Naive thymus-derived CD4-positive, alpha-beta T cell (primary cell): ENCODE measurements at regions not wholly inside any gene's neighbourhood (a gene's known extent, or its start where the extent isn't known, plus 50 kb on each side); places are given as distances from the start of the nearest gene placed in this dataset.

Source experiments
- ATAC-seq: fragments of 150-1000 bp; cut with Tn5 transposase; 2 replicates; pipeline ENCODE4 v1.10.0; 2021; ENCODE audit warnings: mild to moderate bottlenecking, moderate library complexity
- CTCF ChIA-PET: fragments of 350-600 bp; sonication (Branson Sonifier 250); formaldehyde crosslinking; loops from one replicate; lab custom pipeline; 2021; ENCODE audit warnings: antibody characterized with exemption; lab: Charles Lee
- POLR2A ChIA-PET: fragments of 350-600 bp; sonication (Branson Sonifier 250); formaldehyde crosslinking; loops from one replicate; lab custom pipeline; 2021; ENCODE audit warnings: antibody characterized with exemption, inconsistent platforms; lab: Charles Lee
- DNase-seq, 9 donors: peaks; one replicate each; pipeline versions ENCODE4 v3.0.0 to v3.0.0-alpha.2; 2020 to 2022; ENCODE audit warnings: mixed read lengths in 1 of 9
- H3K27ac ChIP-seq: one replicate; pipeline ENCODE4 v1.7.0; 2013; ENCODE audit warnings: mild to moderate bottlenecking, low read depth, low read length, moderate library complexity
- H3K27me3 ChIP-seq, 2 donors: one replicate each; pipeline ENCODE4 v1.7.0; 2013; ENCODE audit warnings: low read length in 2 of 2, mild to moderate bottlenecking in 2 of 2, moderate library complexity in 2 of 2; ENCODE audit not compliant: control insufficient read depth in 2 of 2, insufficient read depth in 2 of 2
- H3K36me3 ChIP-seq, 3 experiments: 1 replicate in 2 of 3; 2 replicates in 1 of 3; pipeline ENCODE4 v1.7.0; 2013; ENCODE audit warnings: low read length in 3 of 3, mild to moderate bottlenecking in 3 of 3, moderate library complexity in 1 of 3; ENCODE audit not compliant: insufficient read depth in 3 of 3, control insufficient read depth in 2 of 3
- H3K4me1 ChIP-seq, 2 donors: one replicate each; pipeline ENCODE4 v1.7.0; 2013; ENCODE audit warnings: low read length in 2 of 2, mild to moderate bottlenecking in 2 of 2, moderate library complexity in 1 of 2; ENCODE audit not compliant: control insufficient read depth in 2 of 2, insufficient read depth in 2 of 2
- H3K4me3 ChIP-seq: 2 replicates; pipeline ENCODE4 v1.7.0; 2013; ENCODE audit warnings: mild to moderate bottlenecking, low read length
- H3K9me3 ChIP-seq, 3 experiments: 1 replicate in 2 of 3; 2 replicates in 1 of 3; pipeline ENCODE4 v1.7.0; 2013; ENCODE audit warnings: low read length in 3 of 3; ENCODE audit not compliant: control insufficient read depth in 2 of 3
- H3K27ac Mint-ChIP-seq, 9 donors: one replicate each; pipeline ENCODE4 v1.8.0; 2020 to 2022; ENCODE audit warnings: mixed read lengths in 9 of 9, mild to moderate bottlenecking in 8 of 9, moderate library complexity in 5 of 9, inconsistent platforms in 2 of 9
- H3K27me3 Mint-ChIP-seq, 5 donors: one replicate each; pipeline ENCODE4 v1.8.0; 2021 to 2022; ENCODE audit warnings: mixed read lengths in 5 of 5, mild to moderate bottlenecking in 1 of 5
- H3K36me3 Mint-ChIP-seq, 5 donors: one replicate each; pipeline ENCODE4 v1.8.0; 2020 to 2022; ENCODE audit warnings: mixed read lengths in 5 of 5, mild to moderate bottlenecking in 3 of 5, inconsistent platforms in 1 of 5
- H3K4me1 Mint-ChIP-seq, 7 donors: one replicate each; pipeline ENCODE4 v1.8.0; 2020 to 2022; ENCODE audit warnings: mixed read lengths in 7 of 7, mild to moderate bottlenecking in 3 of 7, inconsistent platforms in 1 of 7
- H3K4me3 Mint-ChIP-seq, 10 donors: one replicate each; pipeline ENCODE4 v1.8.0; 2020 to 2022; ENCODE audit warnings: mild to moderate bottlenecking in 10 of 10, mixed read lengths in 10 of 10, moderate library complexity in 6 of 10, inconsistent platforms in 2 of 10
- H3K9me3 Mint-ChIP-seq, 11 donors: one replicate each; pipeline ENCODE4 v1.8.0; 2020 to 2022; ENCODE audit warnings: mixed read lengths in 11 of 11, mild to moderate bottlenecking in 4 of 11, inconsistent platforms in 1 of 11, moderate library complexity in 1 of 11
- intact Hi-C, 2 donors: fragments of 100-400 bp; cut with micrococcal nuclease; formaldehyde crosslinking; loops; one replicate each; pipeline ENCODE4 v1.15.1; 2023

DNA sequence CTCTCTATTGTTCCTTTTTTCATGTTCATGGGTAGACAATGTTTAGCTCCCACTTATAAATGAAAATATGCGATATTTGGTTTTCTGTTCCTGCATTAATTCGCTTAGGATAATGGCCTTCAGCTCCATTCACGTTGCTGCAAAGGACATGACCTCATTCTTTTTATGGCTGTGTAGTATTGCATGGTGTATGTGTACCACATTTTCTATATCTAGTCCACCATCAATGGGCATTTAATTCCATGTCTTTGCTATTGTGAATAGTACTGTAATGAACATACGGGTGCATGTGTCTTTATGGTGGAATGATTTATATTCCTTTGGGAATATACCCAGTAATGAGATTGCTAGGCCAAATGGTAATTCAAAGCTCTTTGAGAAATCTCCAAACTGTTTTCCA lies 392.0 kb downstream of the EFNA5 start:
- H3K4me3 Mint-ChIP-seq = no peak overlapping the region
- Histone ChIP-seq H3K27ac (no peak overlapping the region), H3K4me3 (no peak overlapping the region), H3K9me3 (no peaks in the 10 kb centered on the region), H3K4me1 (no peaks in the 10 kb centered on the region), H3K27me3 (no peaks in the 10 kb centered on the region), H3K36me3 (no peaks in the 10 kb centered on the region)
- ChIA-PET POLR2A (no interaction called here), CTCF (no interaction called here)
- ATAC-seq (no peak), DNase-seq (no peak)
- peaks cover 0 to 4% (median 0%) of the 10 kb centered on the region in 11 donors for H3K9me3 Mint-ChIP-seq
- H3K36me3 Mint-ChIP-seq = no peaks in the 10 kb centered on the region
- H3K27me3 Mint-ChIP-seq = peaks cover 0 to 13% (median 11%) of the 10 kb centered on the region in 5 donors
- H3K27ac Mint-ChIP-seq = no peak overlapping the region
- intact Hi-C loops = no loop called here
- H3K4me1 Mint-ChIP-seq = no peaks in the 10 kb centered on the region

DNA sequence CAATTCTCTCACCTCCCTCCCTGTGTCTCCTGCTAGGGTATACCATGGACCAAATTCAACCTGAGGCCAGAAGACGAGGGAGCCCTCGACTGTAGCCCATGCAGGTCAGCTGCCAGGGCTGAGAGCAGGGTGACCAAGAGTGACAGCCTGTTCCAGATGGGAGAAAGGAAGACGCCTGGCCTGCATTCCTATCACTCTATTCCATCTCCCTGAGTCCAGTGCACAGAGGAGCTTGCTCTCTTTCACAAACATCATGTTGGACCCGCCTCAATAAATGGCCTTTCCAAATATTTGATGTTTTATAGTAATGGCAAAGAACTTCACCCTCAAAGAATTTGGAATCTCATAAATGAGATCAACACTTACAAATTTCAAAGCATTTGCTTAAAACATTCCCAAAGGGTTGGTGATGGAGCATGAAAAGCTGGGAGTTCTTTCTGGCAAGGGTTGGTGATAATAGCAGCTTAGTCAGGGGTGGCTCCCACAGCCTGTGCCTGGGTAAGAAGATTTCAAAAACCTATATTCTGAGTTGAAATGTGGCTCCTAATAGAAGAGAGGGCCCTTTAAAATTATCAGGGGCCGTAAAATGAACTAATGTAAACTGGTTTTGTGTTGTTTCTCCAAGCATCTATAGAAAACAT lies 393.1 kb downstream of the EFNA5 start:
- Histone ChIP-seq H3K9me3 (no peaks in the 10 kb centered on the region), H3K27me3 (no peaks in the 10 kb centered on the region), H3K36me3 (no peaks in the 10 kb centered on the region), H3K27ac (no peak overlapping the region), H3K4me1 (no peaks in the 10 kb centered on the region), H3K4me3 (no peak overlapping the region)
- ChIA-PET CTCF (no interaction called here), POLR2A (no interaction called here)
- H3K9me3 Mint-ChIP-seq = peaks cover 0 to 4% (median 0%) of the 10 kb centered on the region in 11 donors
- intact Hi-C loops = no loop called here
- no peak overlapping the region for H3K27ac Mint-ChIP-seq
- no peak for DNase-seq
- H3K27me3 Mint-ChIP-seq = peaks cover 0 to 18% (median 8%) of the 10 kb centered on the region in 5 donors
- ATAC-seq = no peak
- H3K4me1 Mint-ChIP-seq = no peaks in the 10 kb centered on the region
- H3K4me3 Mint-ChIP-seq = no peak overlapping the region
- H3K36me3 Mint-ChIP-seq = no peaks in the 10 kb centered on the region

DNA sequence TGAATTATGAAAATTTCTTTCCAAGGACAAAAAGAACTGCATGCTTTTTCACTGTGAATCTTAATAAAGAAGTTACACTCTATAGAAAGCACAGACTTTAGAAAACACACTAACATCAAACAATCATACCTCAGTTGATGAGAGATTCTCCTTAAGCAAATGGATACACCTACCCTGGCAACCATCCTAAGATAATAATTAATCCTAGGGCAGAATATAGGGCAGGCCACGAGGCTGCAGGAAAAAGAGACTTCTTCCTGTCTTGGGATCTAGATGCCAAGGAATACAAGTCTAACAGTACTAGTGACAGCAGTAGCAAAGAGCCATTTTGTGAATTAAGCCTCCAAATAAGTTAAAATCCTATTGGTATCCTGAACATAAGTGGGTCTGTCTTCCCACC lies 395.4 kb downstream of the EFNA5 start:
- intact Hi-C loops = no loop called here
- ATAC-seq = no peak

DNA sequence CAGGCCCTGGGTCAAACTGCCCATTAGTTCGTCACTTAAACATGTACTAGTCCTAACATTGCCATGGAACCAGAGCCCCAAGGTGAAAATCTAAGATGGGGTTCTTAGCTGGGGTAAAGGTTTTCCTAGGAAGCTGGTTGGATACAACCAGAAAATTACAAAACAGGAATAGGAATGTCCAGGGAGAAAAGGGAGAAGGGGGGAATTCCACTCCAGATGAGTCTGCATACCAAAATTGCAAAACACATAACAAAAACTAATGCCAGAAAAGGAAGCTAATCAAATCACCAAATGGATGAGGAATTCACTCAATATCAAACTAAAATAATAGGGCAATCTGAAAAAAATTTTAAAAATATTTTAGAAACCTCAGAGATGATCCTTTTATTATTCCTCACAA lies 396.2 kb downstream of the EFNA5 start:
- Histone ChIP-seq H3K4me1 (no peaks in the 10 kb centered on the region), H3K9me3 (no peaks in the 10 kb centered on the region), H3K27ac (no peak overlapping the region), H3K4me3 (no peak overlapping the region), H3K36me3 (no peaks in the 10 kb centered on the region), H3K27me3 (no peaks in the 10 kb centered on the region)
- Mint-ChIP-seq H3K36me3 (no peaks in the 10 kb centered on the region), H3K27ac (no peak overlapping the region), H3K9me3 (peaks cover 0 to 3% (median 0%) of the 10 kb centered on the region in 11 donors), H3K4me3 (no peak overlapping the region), H3K4me1 (no peaks in the 10 kb centered on the region), H3K27me3 (peaks cover 0 to 14% (median 4%) of the 10 kb centered on the region in 5 donors)
- ChIA-PET CTCF (no interaction called here), POLR2A (no interaction called here)
- intact Hi-C loops = no loop called here
- DNase-seq = no peak
- ATAC-seq = no peak

More for the DNA sequence above, 395.4 kb downstream of the EFNA5 start:
- peaks cover 0 to 16% (median 4%) of the 10 kb centered on the region in 5 donors for H3K27me3 Mint-ChIP-seq
- Histone ChIP-seq H3K4me1 (no peaks in the 10 kb centered on the region), H3K9me3 (no peaks in the 10 kb centered on the region), H3K27ac (no peak overlapping the region), H3K4me3 (no peak overlapping the region), H3K27me3 (no peaks in the 10 kb centered on the region), H3K36me3 (no peaks in the 10 kb centered on the region)
- peaks cover 0 to 3% (median 0%) of the 10 kb centered on the region in 11 donors for H3K9me3 Mint-ChIP-seq
- ChIA-PET POLR2A (no interaction called here), CTCF (no interaction called here)
- no peak overlapping the region for H3K4me3 Mint-ChIP-seq
- no peak for DNase-seq
- no peaks in the 10 kb centered on the region for H3K4me1 Mint-ChIP-seq
- no peaks in the 10 kb centered on the region for H3K36me3 Mint-ChIP-seq
- H3K27ac Mint-ChIP-seq = no peak overlapping the region

DNA sequence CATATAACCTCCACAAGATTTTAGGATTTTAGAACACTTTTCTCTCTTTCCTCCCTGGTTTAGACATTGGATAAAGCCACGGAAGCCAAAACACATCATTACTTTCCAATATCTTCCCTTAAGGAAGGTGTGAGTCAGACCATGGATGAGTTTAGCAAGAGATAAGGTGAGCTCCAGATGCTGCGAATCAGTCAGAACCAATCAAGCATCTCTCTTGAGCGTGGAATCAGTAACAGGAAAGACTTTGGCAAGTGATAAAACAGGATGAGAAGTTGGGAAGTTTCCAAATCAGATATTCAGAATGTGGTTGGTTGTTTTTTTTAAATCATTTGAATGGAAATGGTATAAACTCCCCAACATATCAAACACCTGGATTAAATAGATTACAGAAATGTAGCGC lies 397.8 kb downstream of the EFNA5 start:
- Mint-ChIP-seq H3K4me3 (no peak overlapping the region), H3K27me3 (peaks cover 0 to 11% (median 0%) of the 10 kb centered on the region in 5 donors), H3K27ac (no peak overlapping the region), H3K4me1 (no peaks in the 10 kb centered on the region), H3K36me3 (no peaks in the 10 kb centered on the region), H3K9me3 (peaks cover 0 to 3% (median 0%) of the 10 kb centered on the region in 11 donors)
- no peaks in the 10 kb centered on the region for H3K4me1 ChIP-seq
- H3K4me3 ChIP-seq = no peak overlapping the region
- intact Hi-C loops = no loop called here
- no peaks in the 10 kb centered on the region for H3K9me3 ChIP-seq
- ATAC-seq (no peak), DNase-seq (no peak)
- no peak overlapping the region for H3K27ac ChIP-seq
- no peaks in the 10 kb centered on the region for H3K27me3 ChIP-seq
- ChIA-PET POLR2A (interaction anchor here (0.6 kb wide), 1 partner anchor 8 kb away, joined by 3 read pairs; no protein-coding TSS in a partner anchor), CTCF (no interaction called here)
- no peaks in the 10 kb centered on the region for H3K36me3 ChIP-seq

DNA sequence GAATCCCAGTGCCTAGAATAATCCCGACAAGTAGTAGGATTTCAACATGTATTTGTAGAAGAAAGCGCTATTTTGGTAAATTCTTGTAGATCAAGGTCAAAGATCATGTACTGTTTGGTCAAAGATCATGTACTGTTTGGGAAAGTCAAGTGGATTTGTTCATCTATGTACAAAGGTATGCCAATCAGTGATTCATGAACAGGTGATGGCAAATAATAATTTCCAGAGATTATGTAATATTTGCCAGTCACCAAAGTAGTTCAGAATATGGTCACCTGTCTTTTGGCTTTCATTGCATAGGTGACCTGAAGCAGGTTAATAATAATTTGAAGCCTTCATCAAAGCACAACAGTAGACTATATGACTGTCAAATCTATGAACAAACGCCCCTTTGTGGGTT lies 398.2 kb downstream of the EFNA5 start:
- Histone ChIP-seq H3K27ac (no peak overlapping the region), H3K4me1 (no peaks in the 10 kb centered on the region), H3K9me3 (no peaks in the 10 kb centered on the region), H3K36me3 (no peaks in the 10 kb centered on the region), H3K27me3 (no peaks in the 10 kb centered on the region), H3K4me3 (no peak overlapping the region)
- H3K36me3 Mint-ChIP-seq = no peaks in the 10 kb centered on the region
- no peaks in the 10 kb centered on the region for H3K4me1 Mint-ChIP-seq
- POLR2A ChIA-PET = no interaction called here
- H3K9me3 Mint-ChIP-seq = peaks cover 0 to 3% (median 0%) of the 10 kb centered on the region in 11 donors
- CTCF ChIA-PET = interaction anchor here (0.6 kb wide), 1 partner anchor 20 kb away, joined by 4 read pairs; no protein-coding TSS in a partner anchor
- peaks cover 0 to 11% (median 0%) of the 10 kb centered on the region in 5 donors for H3K27me3 Mint-ChIP-seq
- no peak for ATAC-seq
- no peak for DNase-seq
- no peak overlapping the region for H3K27ac Mint-ChIP-seq
- intact Hi-C loops = no loop called here
- H3K4me3 Mint-ChIP-seq = no peak overlapping the region
